ENCODE measurements at regions not wholly inside any gene's neighbourhood (a gene's known extent, or its start where the extent isn't known, plus 50 kb on each side); places are given as distances from the start of the nearest gene placed in this dataset.

DNA sequence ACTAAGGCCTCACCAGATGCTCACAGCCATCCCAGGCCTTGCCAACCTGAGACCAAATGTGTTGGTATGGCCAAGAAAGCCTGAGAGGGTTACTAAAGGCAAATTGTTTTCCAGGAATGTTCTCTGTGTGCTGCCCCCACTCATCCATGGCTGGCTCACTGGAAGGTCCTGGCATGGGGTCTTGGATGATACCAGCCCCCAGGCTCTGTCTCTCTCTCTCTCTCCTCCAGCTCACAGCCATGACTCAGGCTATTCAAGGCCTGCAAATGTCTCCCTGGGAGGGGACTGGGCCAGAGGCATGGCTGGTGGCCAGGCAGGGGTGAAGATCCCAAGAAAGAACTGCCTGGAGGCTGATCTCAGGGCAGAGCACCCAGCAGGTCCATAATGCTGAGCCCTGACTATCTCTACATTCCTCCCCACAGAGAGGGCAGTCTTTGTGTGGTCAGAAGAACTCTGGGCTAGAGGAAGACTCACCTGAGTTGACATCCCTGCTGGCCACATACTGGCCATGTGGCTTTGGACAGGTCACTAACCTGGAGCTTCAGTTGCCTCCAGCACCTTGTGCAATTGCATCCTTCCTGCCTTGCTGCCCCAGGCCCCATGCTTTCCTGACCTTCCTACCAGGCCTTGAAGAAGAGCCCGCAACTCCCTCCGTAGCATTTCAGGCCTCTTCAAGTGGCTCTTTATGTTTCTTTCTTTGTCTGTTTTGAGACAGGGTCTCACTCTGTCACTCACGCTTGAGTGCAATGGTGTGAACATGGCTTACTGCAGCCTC, 150.4 kb downstream of the ZFP36L2 start:
- TF ChIP-seq, protein P1, sequence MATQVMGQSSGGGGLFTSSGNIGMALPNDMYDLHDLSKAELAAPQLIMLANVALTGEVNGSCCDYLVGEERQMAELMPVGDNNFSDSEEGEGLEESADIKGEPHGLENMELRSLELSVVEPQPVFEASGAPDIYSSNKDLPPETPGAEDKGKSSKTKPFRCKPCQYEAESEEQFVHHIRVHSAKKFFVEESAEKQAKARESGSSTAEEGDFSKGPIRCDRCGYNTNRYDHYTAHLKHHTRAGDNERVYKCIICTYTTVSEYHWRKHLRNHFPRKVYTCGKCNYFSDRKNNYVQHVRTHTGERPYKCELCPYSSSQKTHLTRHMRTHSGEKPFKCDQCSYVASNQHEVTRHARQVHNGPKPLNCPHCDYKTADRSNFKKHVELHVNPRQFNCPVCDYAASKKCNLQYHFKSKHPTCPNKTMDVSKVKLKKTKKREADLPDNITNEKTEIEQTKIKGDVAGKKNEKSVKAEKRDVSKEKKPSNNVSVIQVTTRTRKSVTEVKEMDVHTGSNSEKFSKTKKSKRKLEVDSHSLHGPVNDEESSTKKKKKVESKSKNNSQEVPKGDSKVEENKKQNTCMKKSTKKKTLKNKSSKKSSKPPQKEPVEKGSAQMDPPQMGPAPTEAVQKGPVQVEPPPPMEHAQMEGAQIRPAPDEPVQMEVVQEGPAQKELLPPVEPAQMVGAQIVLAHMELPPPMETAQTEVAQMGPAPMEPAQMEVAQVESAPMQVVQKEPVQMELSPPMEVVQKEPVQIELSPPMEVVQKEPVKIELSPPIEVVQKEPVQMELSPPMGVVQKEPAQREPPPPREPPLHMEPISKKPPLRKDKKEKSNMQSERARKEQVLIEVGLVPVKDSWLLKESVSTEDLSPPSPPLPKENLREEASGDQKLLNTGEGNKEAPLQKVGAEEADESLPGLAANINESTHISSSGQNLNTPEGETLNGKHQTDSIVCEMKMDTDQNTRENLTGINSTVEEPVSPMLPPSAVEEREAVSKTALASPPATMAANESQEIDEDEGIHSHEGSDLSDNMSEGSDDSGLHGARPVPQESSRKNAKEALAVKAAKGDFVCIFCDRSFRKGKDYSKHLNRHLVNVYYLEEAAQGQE (IDR thresholded peaks at IDR 0.05; ENCODE audit: insufficient read depth in 1 of 2, low read depth in 2 of 2, low read length in 1 of 2), result no peak
- no peak for TF ChIP-seq TCF7L2 (IDR thresholded peaks at IDR 0.05; ENCODE audit: low read depth, low read length)
- no peak for TF ChIP-seq POLR2AphosphoS5 (IDR thresholded peaks at IDR 0.05; ENCODE audit: low read depth, low read length)
- TF ChIP-seq, protein P2, sequence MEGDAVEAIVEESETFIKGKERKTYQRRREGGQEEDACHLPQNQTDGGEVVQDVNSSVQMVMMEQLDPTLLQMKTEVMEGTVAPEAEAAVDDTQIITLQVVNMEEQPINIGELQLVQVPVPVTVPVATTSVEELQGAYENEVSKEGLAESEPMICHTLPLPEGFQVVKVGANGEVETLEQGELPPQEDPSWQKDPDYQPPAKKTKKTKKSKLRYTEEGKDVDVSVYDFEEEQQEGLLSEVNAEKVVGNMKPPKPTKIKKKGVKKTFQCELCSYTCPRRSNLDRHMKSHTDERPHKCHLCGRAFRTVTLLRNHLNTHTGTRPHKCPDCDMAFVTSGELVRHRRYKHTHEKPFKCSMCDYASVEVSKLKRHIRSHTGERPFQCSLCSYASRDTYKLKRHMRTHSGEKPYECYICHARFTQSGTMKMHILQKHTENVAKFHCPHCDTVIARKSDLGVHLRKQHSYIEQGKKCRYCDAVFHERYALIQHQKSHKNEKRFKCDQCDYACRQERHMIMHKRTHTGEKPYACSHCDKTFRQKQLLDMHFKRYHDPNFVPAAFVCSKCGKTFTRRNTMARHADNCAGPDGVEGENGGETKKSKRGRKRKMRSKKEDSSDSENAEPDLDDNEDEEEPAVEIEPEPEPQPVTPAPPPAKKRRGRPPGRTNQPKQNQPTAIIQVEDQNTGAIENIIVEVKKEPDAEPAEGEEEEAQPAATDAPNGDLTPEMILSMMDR (IDR thresholded peaks at IDR 0.05), result no peak
- TF ChIP-seq SIN3A (IDR thresholded peaks at IDR 0.05; ENCODE audit: borderline replicate concordance, insufficient read depth, low read depth, low read length), result no peak
- Histone ChIP-seq H3K4me1 (ENCODE audit: control insufficient read depth, insufficient read depth, low read length) (peaks cover 36% of the 10 kb centered on the region), H3K27me3 (ENCODE audit: control insufficient read depth, insufficient read depth, low read length) (no peaks in the 10 kb centered on the region), H3K4me3 (ENCODE audit: low read depth in 2 of 2, low read length in 2 of 2) (no peak overlapping the region), H3K36me3 (ENCODE audit: control insufficient read depth, insufficient read depth, low read length) (no peaks in the 10 kb centered on the region), H3K27ac (ENCODE audit: low read length) (peak overlapping the region; percentile 81), H3K9me3 (ENCODE audit: control insufficient read depth, insufficient read depth, low read depth, low read length) (no peaks in the 10 kb centered on the region)
- DNase-seq (ENCODE audit: low read depth, low spot score), result no peak
- intact Hi-C loops (cut with micrococcal nuclease; ENCODE audit: unreplicated experiment) (no loop called here), in situ Hi-C loops (cut with HindIII; ENCODE audit: low pct_unique_long_range_greater_than_20kb, low sequenced_read_pairs) (no loop called here)
- POLR2A ChIA-PET, result no interaction called here
- CTCF ChIA-PET, result no interaction called here
- no peak for ATAC-seq
- no TSS peak for BruUV-seq (replicated peaks)

DNA sequence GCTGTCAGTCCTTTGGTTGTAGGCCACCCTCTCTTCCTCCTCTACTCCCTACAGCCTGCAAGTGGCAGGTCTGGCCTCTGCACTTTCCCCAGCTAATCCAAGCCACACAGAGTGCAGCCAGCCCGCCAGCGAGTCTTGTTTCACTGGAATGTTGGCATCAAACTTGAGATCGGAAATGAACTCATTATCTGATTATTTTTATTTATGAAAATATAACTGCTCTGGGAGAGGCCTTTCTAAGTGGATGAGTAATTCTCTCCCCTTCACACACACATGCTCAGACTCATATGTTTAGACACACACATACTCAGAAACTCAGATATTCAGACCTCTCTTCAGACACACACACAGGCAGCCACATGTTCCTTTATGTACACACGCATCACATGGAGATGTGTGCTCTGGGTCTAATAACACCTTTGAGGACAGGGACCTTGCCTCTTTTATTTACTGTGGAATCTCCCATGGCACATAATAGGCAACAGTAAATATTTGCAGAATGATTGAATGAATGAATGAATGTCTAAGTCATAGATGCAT, 151.3 kb downstream of the ZFP36L2 start:
- Histone ChIP-seq H3K27me3 (ENCODE audit: control insufficient read depth, insufficient read depth, low read length) (no peaks in the 10 kb centered on the region), H3K9me3 (ENCODE audit: control insufficient read depth, insufficient read depth, low read depth, low read length) (no peaks in the 10 kb centered on the region), H3K36me3 (ENCODE audit: control insufficient read depth, insufficient read depth, low read length) (no peaks in the 10 kb centered on the region), H3K4me1 (ENCODE audit: control insufficient read depth, insufficient read depth, low read length) (peaks cover 39% of the 10 kb centered on the region), H3K27ac (ENCODE audit: low read length) (peak overlapping the region; percentile 81), H3K4me3 (ENCODE audit: low read depth in 2 of 2, low read length in 2 of 2) (no peak overlapping the region)
- ChIA-PET CTCF (no interaction called here), POLR2A (no interaction called here)
- peak; percentile 91 for ATAC-seq
- in situ Hi-C loops (cut with HindIII; ENCODE audit: low pct_unique_long_range_greater_than_20kb, low sequenced_read_pairs), result no loop called here
- intact Hi-C loops (cut with micrococcal nuclease; ENCODE audit: unreplicated experiment), result no loop called here
- peak; percentile 91 for DNase-seq (ENCODE audit: low read depth, low spot score)
- BruUV-seq (replicated peaks), result no TSS peak
- peak; percentile 65; the same call in 1 of the 2 replicates for TF ChIP-seq POLR2AphosphoS5 (IDR thresholded peaks at IDR 0.05; ENCODE audit: low read depth, low read length)
- TF ChIP-seq, protein P2 (IDR thresholded peaks at IDR 0.05), result no peak

All from Panc1 (cell line).